ENCODE measurements at regions not wholly inside any gene's neighbourhood (a gene's known extent, or its start where the extent isn't known, plus 50 kb on each side); places are given as distances from the start of the nearest gene placed in this dataset.
A peak's percentile ranks its signal among the peaks of the same experiment; 100 is the strongest.

- no peak overlapping the region for H3K4me3 Mint-ChIP-seq
- H3K27ac ChIP-seq, result no peak overlapping the region
- H3K27ac Mint-ChIP-seq, result no peak overlapping the region
- no peak overlapping the region for H3K9ac ChIP-seq
- no peak overlapping the region for H3K4me3 ChIP-seq
- H3K36me3 ChIP-seq, result no peaks in the 10 kb centered on the region
- no peaks in the 10 kb centered on the region for H3F3A ChIP-seq (ENCODE audit: low read depth)
- no peaks in the 10 kb centered on the region for H4K20me1 ChIP-seq (ENCODE audit: low read depth)
- H3K4me2 ChIP-seq, result no peak overlapping the region
- peak; percentile 40 for TF ChIP-seq CTCF (IDR thresholded peaks at IDR 0.05)
- TF ChIP-seq EZH2phosphoT487 (IDR thresholded peaks at IDR 0.05), result no peak
- no peaks in the 10 kb centered on the region for H3K79me2 ChIP-seq (ENCODE audit: low read depth)
- peak; percentile 7 for DNase-seq (ENCODE audit: low spot score)
- H3K36me3 Mint-ChIP-seq, result no peaks in the 10 kb centered on the region
- H3K4me1 ChIP-seq, result no peaks in the 10 kb centered on the region
- H3K4me1 Mint-ChIP-seq, result no peaks in the 10 kb centered on the region
- no peaks in the 10 kb centered on the region for H3K27me3 ChIP-seq
- no peak overlapping the region for H2AFZ ChIP-seq (replicated peaks)
- H3K27me3 Mint-ChIP-seq (ENCODE audit: insufficient read depth, low read depth), result peaks cover 2% of the 10 kb centered on the region
- peaks cover 37% of the 10 kb centered on the region for H3K9me3 ChIP-seq (ENCODE audit: low read depth)
- peaks cover 70% of the 10 kb centered on the region for H3K9me3 Mint-ChIP-seq
These were observed 88.4 kb upstream of the ZNF492 start for GRCh38 chr19:22545751-22546150.

- no peaks in the 10 kb centered on the region for H4K20me1 ChIP-seq (ENCODE audit: low read depth)
- H3K27me3 Mint-ChIP-seq (ENCODE audit: insufficient read depth, low read depth), result no peaks in the 10 kb centered on the region
- no peaks in the 10 kb centered on the region for H3K27me3 ChIP-seq
- H3K36me3 ChIP-seq, result no peaks in the 10 kb centered on the region
- no peaks in the 10 kb centered on the region for H3K4me1 ChIP-seq
- no peak overlapping the region for H3K27ac Mint-ChIP-seq
- TF ChIP-seq EZH2 (IDR thresholded peaks at IDR 0.05) (no peak), EZH2phosphoT487 (IDR thresholded peaks at IDR 0.05) (no peak), CTCF (IDR thresholded peaks at IDR 0.05) (no peak)
- no peak overlapping the region for H3K9ac ChIP-seq
- H3K36me3 Mint-ChIP-seq, result peaks cover 2% of the 10 kb centered on the region
- no peak overlapping the region for H3K4me3 Mint-ChIP-seq
- no peaks in the 10 kb centered on the region for H3F3A ChIP-seq (ENCODE audit: low read depth)
- H3K9me3 Mint-ChIP-seq, result peaks cover 45% of the 10 kb centered on the region
- H3K9me3 ChIP-seq (ENCODE audit: low read depth), result peaks cover 54% of the 10 kb centered on the region
- no peak overlapping the region for H3K4me2 ChIP-seq
- no peaks in the 10 kb centered on the region for H3K79me2 ChIP-seq (ENCODE audit: low read depth)
- no peak for DNase-seq (ENCODE audit: low spot score)
- H2AFZ ChIP-seq (replicated peaks), result no peak overlapping the region
- no peak overlapping the region for H3K27ac ChIP-seq
- no peaks in the 10 kb centered on the region for H3K4me1 Mint-ChIP-seq
- no peak overlapping the region for H3K4me3 ChIP-seq
These were observed 100.4 kb upstream of the ZNF492 start for GRCh38 chr19:22533761-22534160.

GRCh38 chr19:22532388-22533300 is 101.5 kb upstream of the ZNF492 start:
- Histone ChIP-seq H3K4me2 (no peak overlapping the region), H2AFZ (replicated peaks) (no peak overlapping the region), H3K4me3 (no peak overlapping the region), H3K36me3 (no peaks in the 10 kb centered on the region), H3K9me3 (ENCODE audit: low read depth) (peaks cover 43% of the 10 kb centered on the region), H3K27me3 (no peaks in the 10 kb centered on the region), H3K27ac (no peak overlapping the region), H3K4me1 (no peaks in the 10 kb centered on the region), H3K9ac (no peak overlapping the region), H3K79me2 (ENCODE audit: low read depth) (no peaks in the 10 kb centered on the region), H3F3A (ENCODE audit: low read depth) (no peaks in the 10 kb centered on the region), H4K20me1 (ENCODE audit: low read depth) (no peaks in the 10 kb centered on the region)
- Mint-ChIP-seq H3K9me3 (peaks cover 53% of the 10 kb centered on the region), H3K36me3 (peaks cover 2% of the 10 kb centered on the region), H3K27me3 (ENCODE audit: insufficient read depth, low read depth) (no peaks in the 10 kb centered on the region), H3K4me3 (no peak overlapping the region), H3K4me1 (no peaks in the 10 kb centered on the region), H3K27ac (no peak overlapping the region)
- TF ChIP-seq CTCF (IDR thresholded peaks at IDR 0.05), result no peak
- no peak for TF ChIP-seq EZH2 (IDR thresholded peaks at IDR 0.05)
- TF ChIP-seq EZH2phosphoT487 (IDR thresholded peaks at IDR 0.05), result no peak
- DNase-seq (ENCODE audit: low spot score), result no peak

Data from neural progenitor cell (in vitro differentiated cells).